Heart left ventricle (tissue), 13 donors: ENCODE measurements at regions not wholly inside any gene's neighbourhood (a gene's known extent, or its start where the extent isn't known, plus 50 kb on each side); places are given as distances from the start of the nearest gene placed in this dataset.

Experiments used
- POLR2A ChIP-seq, 2 donors: fragments of 450-650 bp; IDR thresholded peaks; one replicate each; pipeline ENCODE4 v1.6.1; 2017; ENCODE audit warnings: antibody characterized with exemption in 2 of 2, mild to moderate bottlenecking in 2 of 2, moderate library complexity in 2 of 2
- TF ChIP-seq, protein P1 (sequence below), 12 donors: fragments of 200-600 bp; sonication (generic) in 4 of 12; IDR thresholded peaks; one replicate each; pipeline versions ENCODE4 v1.5.0 to v1.8.0; 2018 to 2022; ENCODE audit warnings: antibody characterized with exemption in 12 of 12, mild to moderate bottlenecking in 5 of 12
- donor health status: ischemic (EF 13 %, LVEDD 7.1; RV severe dilation, severe dysfunction).
- donor health status: DM: no; HTN: yes; CAD: no.
- donor health status: DM: no; HTN: no; CAD: no.
- donor health status: ischemic (EF 25% LVEDD 6.9; RV normal size, moderate dysfunction).
- donor health status: ischemic (EF 25% LVEDD 5.7; RV mildly dilated, moderate dysfunction).
- donor health status: ischemic (EF 35%, LVEDD 5.7; RV mildly dilated, moderate dysfunction).
- donor health status: nonischemic (EF 11% LVEDD 7.7; RV severe dilation, severe dysfunction).
- donor health status: DM: yes; HTN: yes; CAD: no.
- donor health status: PGD.
- donor health status: ischemic (EF 29% LVEDD 5.4; RV normal size, mild dysfunction).
- donor health status: nonischemic (EF 23%, LVEDD 6.1; RV moderate dilation, normal function).

DNA sequence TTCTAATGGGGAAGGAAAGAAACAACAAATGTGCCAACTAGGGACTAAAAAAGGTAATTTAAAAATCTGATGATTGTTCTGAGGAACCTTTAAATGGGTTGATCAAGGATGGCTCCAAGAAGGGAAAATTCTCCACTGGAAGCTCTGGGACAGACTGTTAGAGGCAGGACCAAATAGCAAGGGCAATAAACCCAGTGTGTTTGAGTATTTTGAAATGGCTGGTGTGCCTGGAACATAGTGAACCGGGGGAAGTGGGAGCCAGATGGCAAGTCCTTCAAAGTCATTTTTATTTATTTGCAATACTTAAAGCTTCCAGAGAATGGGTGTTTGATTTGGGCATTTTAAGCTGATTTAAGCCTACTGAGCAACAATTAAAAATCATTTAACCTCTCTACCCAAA lies 587.7 kb upstream of the MEF2C start:
- TF ChIP-seq, protein P1, sequence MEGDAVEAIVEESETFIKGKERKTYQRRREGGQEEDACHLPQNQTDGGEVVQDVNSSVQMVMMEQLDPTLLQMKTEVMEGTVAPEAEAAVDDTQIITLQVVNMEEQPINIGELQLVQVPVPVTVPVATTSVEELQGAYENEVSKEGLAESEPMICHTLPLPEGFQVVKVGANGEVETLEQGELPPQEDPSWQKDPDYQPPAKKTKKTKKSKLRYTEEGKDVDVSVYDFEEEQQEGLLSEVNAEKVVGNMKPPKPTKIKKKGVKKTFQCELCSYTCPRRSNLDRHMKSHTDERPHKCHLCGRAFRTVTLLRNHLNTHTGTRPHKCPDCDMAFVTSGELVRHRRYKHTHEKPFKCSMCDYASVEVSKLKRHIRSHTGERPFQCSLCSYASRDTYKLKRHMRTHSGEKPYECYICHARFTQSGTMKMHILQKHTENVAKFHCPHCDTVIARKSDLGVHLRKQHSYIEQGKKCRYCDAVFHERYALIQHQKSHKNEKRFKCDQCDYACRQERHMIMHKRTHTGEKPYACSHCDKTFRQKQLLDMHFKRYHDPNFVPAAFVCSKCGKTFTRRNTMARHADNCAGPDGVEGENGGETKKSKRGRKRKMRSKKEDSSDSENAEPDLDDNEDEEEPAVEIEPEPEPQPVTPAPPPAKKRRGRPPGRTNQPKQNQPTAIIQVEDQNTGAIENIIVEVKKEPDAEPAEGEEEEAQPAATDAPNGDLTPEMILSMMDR (IDR thresholded peaks at IDR 0.05): no peak
- no peak for TF ChIP-seq POLR2A (IDR thresholded peaks at IDR 0.05)
